Esophagus squamous epithelium (tissue), 5 donors: ENCODE measurements at regions not wholly inside any gene's neighbourhood (a gene's known extent, or its start where the extent isn't known, plus 50 kb on each side); places are given as distances from the start of the nearest gene placed in this dataset.

Source experiments
- DNase-seq: peaks from one replicate; lab custom pipeline; 2025; lab: John Stamatoyannopoulos, UW
- H3K27ac ChIP-seq, 4 donors: fragments of 200-600 bp; sonication (generic); one replicate each; pipeline ENCODE4 v1.5.1; 2016 to 2019; ENCODE audit warnings: mild to moderate bottlenecking in 1 of 4
- H3K27me3 ChIP-seq, 4 donors: fragments of 200-600 bp; sonication (generic); 1 replicate in 3 of 4; 2 replicates in 1 of 4; pipeline versions ENCODE4 v1.5.1 to v1.6.0; 2017 to 2021; ENCODE audit warnings: antibody characterized with exemption in 1 of 4
- H3K36me3 ChIP-seq, 3 donors: fragments of 200-600 bp; sonication (generic); one replicate each; pipeline ENCODE4 v1.5.1; 2016 to 2019
- H3K4me1 ChIP-seq, 3 donors: fragments of 200-600 bp; sonication (generic); one replicate each; pipeline ENCODE4 v1.5.1; 2017 to 2019
- H3K4me3 ChIP-seq, 4 donors: fragments of 200-600 bp; sonication (generic); 1 replicate in 3 of 4; 2 replicates in 1 of 4; pipeline ENCODE4 v1.5.1; 2016 to 2019; ENCODE audit warnings: mild to moderate bottlenecking in 2 of 4, moderate library complexity in 1 of 4
- H3K9me3 ChIP-seq, 3 donors: fragments of 200-600 bp; sonication (generic); one replicate each; pipeline ENCODE4 v1.5.1; 2016 to 2019
- POLR2A ChIP-seq, 4 donors: fragments of 450-650 bp; IDR thresholded peaks; one replicate each; pipeline ENCODE4 v1.6.1; 2017; ENCODE audit warnings: antibody characterized with exemption in 4 of 4, mild to moderate bottlenecking in 4 of 4, moderate library complexity in 3 of 4
- WGBS, 2 donors: methylation state at CpG; one replicate each; pipeline ENCODE4 v1.1.5; 2018; 5-methylcytosine and 5-hydroxymethylcytosine counted together
- intact Hi-C: fragments of 100-400 bp; cut with DNase I; formaldehyde crosslinking; loops from one replicate; pipeline ENCODE4 v1.15.0; 2022
- TF ChIP-seq, protein P1 (sequence below), 6 experiments: fragments of 450-650 bp in 4 of 6; fragments of 200-600 bp in 2 of 6; sonication (generic) in 2 of 6; IDR thresholded peaks; one replicate each; pipeline ENCODE4 v1.5.1; 2016 to 2019; ENCODE audit warnings: antibody characterized with exemption in 6 of 6, mild to moderate bottlenecking in 4 of 6, moderate library complexity in 4 of 6
- donor health status: DM: yes; HTN: yes; CAD: no.

GRCh38 chr6:100132005-100132404 is 138.0 kb upstream of the MCHR2 start:
- TF ChIP-seq, protein P1, sequence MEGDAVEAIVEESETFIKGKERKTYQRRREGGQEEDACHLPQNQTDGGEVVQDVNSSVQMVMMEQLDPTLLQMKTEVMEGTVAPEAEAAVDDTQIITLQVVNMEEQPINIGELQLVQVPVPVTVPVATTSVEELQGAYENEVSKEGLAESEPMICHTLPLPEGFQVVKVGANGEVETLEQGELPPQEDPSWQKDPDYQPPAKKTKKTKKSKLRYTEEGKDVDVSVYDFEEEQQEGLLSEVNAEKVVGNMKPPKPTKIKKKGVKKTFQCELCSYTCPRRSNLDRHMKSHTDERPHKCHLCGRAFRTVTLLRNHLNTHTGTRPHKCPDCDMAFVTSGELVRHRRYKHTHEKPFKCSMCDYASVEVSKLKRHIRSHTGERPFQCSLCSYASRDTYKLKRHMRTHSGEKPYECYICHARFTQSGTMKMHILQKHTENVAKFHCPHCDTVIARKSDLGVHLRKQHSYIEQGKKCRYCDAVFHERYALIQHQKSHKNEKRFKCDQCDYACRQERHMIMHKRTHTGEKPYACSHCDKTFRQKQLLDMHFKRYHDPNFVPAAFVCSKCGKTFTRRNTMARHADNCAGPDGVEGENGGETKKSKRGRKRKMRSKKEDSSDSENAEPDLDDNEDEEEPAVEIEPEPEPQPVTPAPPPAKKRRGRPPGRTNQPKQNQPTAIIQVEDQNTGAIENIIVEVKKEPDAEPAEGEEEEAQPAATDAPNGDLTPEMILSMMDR (IDR thresholded peaks at IDR 0.05) = no peak
- intact Hi-C loops = no loop called here
- Histone ChIP-seq H3K27ac (no peak overlapping the region), H3K4me3 (no peak overlapping the region), H3K4me1 (no peaks in the 10 kb centered on the region), H3K9me3 (no peaks in the 10 kb centered on the region), H3K36me3 (no peaks in the 10 kb centered on the region), H3K27me3 (no peaks in the 10 kb centered on the region)
- DNase-seq = no peak

GRCh38 chr6:100130630-100131029 is 136.6 kb upstream of the MCHR2 start:
- H3K4me1 ChIP-seq = no peaks in the 10 kb centered on the region
- no peak for TF ChIP-seq POLR2A (IDR thresholded peaks at IDR 0.05)
- TF ChIP-seq, protein P1 (IDR thresholded peaks at IDR 0.05) = no peak
- no peak overlapping the region for H3K27ac ChIP-seq
- no peaks in the 10 kb centered on the region for H3K9me3 ChIP-seq
- DNase-seq = no peak
- H3K36me3 ChIP-seq = no peaks in the 10 kb centered on the region
- WGBS, 2 donors = 81 to 85% methylated on average over 1 of the region's 1 CpG
- H3K4me3 ChIP-seq = no peak overlapping the region
- no peaks in the 10 kb centered on the region for H3K27me3 ChIP-seq
- intact Hi-C loops = no loop called here

- H3K4me1 ChIP-seq = no peaks in the 10 kb centered on the region
- intact Hi-C loops = no loop called here
- H3K36me3 ChIP-seq = no peaks in the 10 kb centered on the region
- H3K27ac ChIP-seq = no peak overlapping the region
- H3K9me3 ChIP-seq = no peaks in the 10 kb centered on the region
- 43 to 50% methylated on average over 6 of the region's 6 CpGs for WGBS, 2 donors
- no peak overlapping the region for H3K4me3 ChIP-seq
- TF ChIP-seq, protein P1 (IDR thresholded peaks at IDR 0.05) = no peak
- TF ChIP-seq POLR2A (IDR thresholded peaks at IDR 0.05) = no peak
- no peaks in the 10 kb centered on the region for H3K27me3 ChIP-seq
- no peak for DNase-seq
Observed at GRCh38 chr6:100126790-100127484, 132.9 kb upstream of the MCHR2 start.

- intact Hi-C loops = no loop called here
Observed at GRCh38 chr6:100121854-100122609, 128.0 kb upstream of the MCHR2 start.

DNA sequence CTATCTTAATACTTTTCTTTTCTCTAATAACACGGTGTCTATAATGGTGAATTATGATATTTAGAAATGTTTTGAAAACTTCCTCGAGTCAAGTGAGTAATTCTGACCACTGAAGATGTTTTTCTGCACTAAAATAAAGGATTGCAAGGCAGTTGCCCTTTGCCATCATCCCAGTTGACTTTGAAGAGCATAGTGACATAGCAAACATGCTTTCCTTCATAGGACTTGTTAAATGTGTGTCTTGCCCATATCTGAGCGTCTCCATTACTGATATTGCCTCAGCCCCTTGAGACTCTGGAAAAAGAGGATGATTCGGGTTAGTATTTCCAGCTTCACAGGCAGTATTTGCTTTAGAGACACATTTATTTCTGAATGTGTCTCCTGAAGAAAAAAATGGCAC is 125.2 kb upstream of the MCHR2 start:
- intact Hi-C loops = loop anchor here (5.0 kb wide), 1 partner anchor 358 kb away; no protein-coding TSS in a partner anchor
- WGBS, 2 donors = 43 to 44% methylated on average over 4 of the region's 4 CpGs
- DNase-seq = no peak
- Histone ChIP-seq H3K27ac (no peak overlapping the region), H3K36me3 (no peaks in the 10 kb centered on the region), H3K4me1 (no peaks in the 10 kb centered on the region), H3K27me3 (no peaks in the 10 kb centered on the region), H3K9me3 (no peaks in the 10 kb centered on the region), H3K4me3 (no peak overlapping the region)
- TF ChIP-seq POLR2A (IDR thresholded peaks at IDR 0.05) = no peak
- TF ChIP-seq, protein P1 (IDR thresholded peaks at IDR 0.05) = no peak

More at GRCh38 chr6:100121854-100122609, 128.0 kb upstream of the MCHR2 start:
- WGBS, 2 donors = 64% methylated on average over 2 of the region's 2 CpGs
- no peaks in the 10 kb centered on the region for H3K9me3 ChIP-seq
- H3K4me3 ChIP-seq = no peak overlapping the region
- no peak for DNase-seq
- no peak for TF ChIP-seq POLR2A (IDR thresholded peaks at IDR 0.05)
- TF ChIP-seq, protein P1 (IDR thresholded peaks at IDR 0.05) = no peak
- H3K27ac ChIP-seq = no peak overlapping the region
- no peaks in the 10 kb centered on the region for H3K27me3 ChIP-seq
- H3K36me3 ChIP-seq = no peaks in the 10 kb centered on the region
- H3K4me1 ChIP-seq = no peaks in the 10 kb centered on the region
